ENCODE measurements at regions not wholly inside any gene's neighbourhood (a gene's known extent, or its start where the extent isn't known, plus 50 kb on each side); places are given as distances from the start of the nearest gene placed in this dataset.
"Not testable (repeated sequence)": the region's sequence is repeated elsewhere in the genome, so short reads cannot be mapped to it uniquely, and the experiment has no call there.

- DNase-seq = no peak
Measured at GRCh38 chr2:234796045-234796591, 155.7 kb upstream of the SH3BP4 start.

GRCh38 chr2:234795272-234795920 lies 156.4 kb upstream of the SH3BP4 start:
- no peak for DNase-seq

GRCh38 chr2:234794866-234795265 lies 157.0 kb upstream of the SH3BP4 start:
- DNase-seq = no peak

GRCh38 chr2:234793212-234793785 lies 158.5 kb upstream of the SH3BP4 start:
- DNase-seq = no peak

GRCh38 chr2:234792621-234793022 lies 159.2 kb upstream of the SH3BP4 start:
- no peak for DNase-seq

- not testable (repeated sequence) for DNase-seq
Measured at GRCh38 chr2:234792096-234792495, 159.7 kb upstream of the SH3BP4 start.

- no peak for DNase-seq
Measured at GRCh38 chr2:234790380-234790779, 161.4 kb upstream of the SH3BP4 start.

GRCh38 chr2:234789556-234790325 lies 162.1 kb upstream of the SH3BP4 start:
- no peak for DNase-seq

- no peak for DNase-seq
Measured at GRCh38 chr2:234788841-234789240, 163.0 kb upstream of the SH3BP4 start.

GRCh38 chr2:234788381-234788780 lies 163.4 kb upstream of the SH3BP4 start:
- DNase-seq = no peak

GRCh38 chr2:234787114-234787513 lies 164.7 kb upstream of the SH3BP4 start:
- DNase-seq = no peak

GRCh38 chr2:234773764-234774409 lies 177.9 kb upstream of the SH3BP4 start:
- DNase-seq = no peak

GRCh38 chr2:234773129-234773528 lies 178.7 kb upstream of the SH3BP4 start:
- no peak for DNase-seq

- DNase-seq = no peak
Measured at GRCh38 chr2:234772733-234773060, 179.1 kb upstream of the SH3BP4 start.

- DNase-seq = no peak
Measured at GRCh38 chr2:234771980-234772732, 179.7 kb upstream of the SH3BP4 start.

GRCh38 chr2:234771176-234771575 lies 180.6 kb upstream of the SH3BP4 start:
- DNase-seq = no peak

- DNase-seq = no peak
Measured at GRCh38 chr2:234770715-234771141, 181.1 kb upstream of the SH3BP4 start.

- no peak for DNase-seq
Measured at GRCh38 chr2:234770031-234770506, 181.7 kb upstream of the SH3BP4 start.

- DNase-seq = no peak
Measured at GRCh38 chr2:234768608-234769196, 183.1 kb upstream of the SH3BP4 start.

GRCh38 chr2:234765279-234765678 lies 186.5 kb upstream of the SH3BP4 start:
- no peak for DNase-seq

- DNase-seq = no peak
Measured at GRCh38 chr2:234764372-234764771, 187.4 kb upstream of the SH3BP4 start.
